H1 (cell line): ENCODE measurements at regions not wholly inside any gene's neighbourhood (a gene's known extent, or its start where the extent isn't known, plus 50 kb on each side); places are given as distances from the start of the nearest gene placed in this dataset.

Experiments
- CTCF ChIA-PET: fragments of 300-600 bp; sonication (Branson Sonifier 250); formaldehyde crosslinking; loops from one replicate; lab custom pipeline; 2021; ENCODE audit not compliant: partially characterized antibody; lab: Charles Lee
- POLR2A ChIA-PET: fragments of 300-600 bp; sonication (Branson Sonifier 250); formaldehyde crosslinking; loops from one replicate; lab custom pipeline; 2021; ENCODE audit warnings: inconsistent platforms; ENCODE audit not compliant: partially characterized antibody; lab: Charles Lee
- DNase-seq, 2 experiments: peaks; one replicate each; pipeline versions ENCODE4 v3.0.0 to v3.0.0-alpha.2; 2010 to 2022; ENCODE audit warnings: low spot score in 2 of 2, low read depth in 1 of 2, mixed read lengths in 1 of 2
- FAIRE-seq: peaks from 2 replicates; lab custom pipeline; 2011; peaks lifted over from hg19 to GRCh38; lab: Jason Lieb, UNC
- H2AFZ ChIP-seq: 2 replicates; pipeline ENCODE4 v1.8.1; 2012; ENCODE audit warnings: low read length, inconsistent platforms
- H2AK5ac ChIP-seq: 2 replicates; pipeline ENCODE4 v1.6.1; 2013; ENCODE audit warnings: low read depth, low read length
- H2BK120ac ChIP-seq: replicated peaks from 2 replicates; pipeline ENCODE3; 2013; ENCODE audit warnings: low read depth, low read length, inconsistent platforms
- H2BK12ac ChIP-seq: 2 replicates; pipeline ENCODE4 v1.6.1; 2013; ENCODE audit warnings: low read depth, low read length
- H2BK15ac ChIP-seq: 2 replicates; pipeline ENCODE4 v1.6.1; 2013; ENCODE audit warnings: low read length
- H2BK20ac ChIP-seq: 2 replicates; pipeline ENCODE4 v1.6.1; 2013; ENCODE audit warnings: low read length
- H2BK5ac ChIP-seq: 2 replicates; pipeline ENCODE4 v1.6.1; 2013; ENCODE audit warnings: low read depth, low read length
- H3K14ac ChIP-seq: 2 replicates; pipeline ENCODE4 v1.6.1; 2013; ENCODE audit warnings: inconsistent platforms; ENCODE audit not compliant: insufficient read length
- H3K18ac ChIP-seq: 2 replicates; pipeline ENCODE4 v1.6.1; 2013; ENCODE audit warnings: low read length; ENCODE audit errors: extremely low read depth
- H3K23ac ChIP-seq: 2 replicates; pipeline ENCODE4 v1.6.1; 2013; ENCODE audit warnings: inconsistent platforms; ENCODE audit not compliant: insufficient read length
- H3K23me2 ChIP-seq: 2 replicates; pipeline ENCODE4 v1.6.1; 2013; ENCODE audit warnings: low read depth, low read length
- H3K27ac ChIP-seq: 2 replicates; pipeline ENCODE4 v1.6.1; 2011; ENCODE audit warnings: low read depth, low read length, inconsistent platforms
- H3K27me3 ChIP-seq, 4 experiments: replicated peaks in 1 of 4; 1 replicate in 1 of 4; 2 replicates in 3 of 4; pipeline versions ENCODE4 v1.6.1 to v1.8.1; 2011 to 2013; ENCODE audit warnings: low read length in 3 of 4, mild to moderate bottlenecking in 3 of 4, inconsistent platforms in 2 of 4, mixed read lengths in 2 of 4, moderate library complexity in 1 of 4; ENCODE audit not compliant: control insufficient read depth in 3 of 4, insufficient read depth in 3 of 4; ENCODE audit errors: extremely low read depth in 1 of 4
- H3K36me3 ChIP-seq, 4 experiments: 2 replicates each; pipeline versions ENCODE4 v1.6.1 to v1.8.1; 2011 to 2013; ENCODE audit warnings: mild to moderate bottlenecking in 4 of 4, low read length in 3 of 4, moderate library complexity in 2 of 4, control low read depth in 1 of 4, inconsistent platforms in 1 of 4; ENCODE audit not compliant: insufficient read depth in 4 of 4, control insufficient read depth in 2 of 4
- H3K4ac ChIP-seq: replicated peaks from 2 replicates; pipeline ENCODE3; 2013; ENCODE audit warnings: low read length, low read depth, mixed read lengths, inconsistent platforms; ENCODE audit not compliant: insufficient read length
- H3K4me1 ChIP-seq, 4 experiments: replicated peaks in 1 of 4; 1 replicate in 1 of 4; 2 replicates in 3 of 4; pipeline versions ENCODE4 v1.6.1 to v1.8.1; 2011 to 2013; ENCODE audit warnings: low read length in 3 of 4, inconsistent platforms in 2 of 4, mixed read lengths in 1 of 4; ENCODE audit not compliant: insufficient read depth in 4 of 4, control insufficient read depth in 3 of 4
- H3K4me2 ChIP-seq, 2 experiments: 2 replicates each; pipeline versions ENCODE4 v1.6.1 to v1.8.1; 2011 to 2013; ENCODE audit warnings: low read depth in 2 of 2, low read length in 2 of 2, control low read depth in 1 of 2, inconsistent platforms in 1 of 2, mild to moderate bottlenecking in 1 of 2; ENCODE audit not compliant: insufficient read depth in 1 of 2
- H3K4me3 ChIP-seq, 4 experiments: fragments of 200-600, 300-600 bp in 1 of 4; sonication (generic), shearing (Covaris generic), sonication (Bioruptor Twin) in 1 of 4; 2 replicates each; pipeline versions ENCODE4 v1.5.1 to v1.8.1; 2011 to 2016; ENCODE audit warnings: low read length in 4 of 4, low read depth in 3 of 4, control low read depth in 2 of 4, inconsistent platforms in 2 of 4, mild to moderate bottlenecking in 2 of 4, mixed read lengths in 1 of 4, moderate library complexity in 1 of 4; ENCODE audit not compliant: insufficient read depth in 2 of 4; ENCODE audit errors: extremely low read depth in 1 of 4
- H3K56ac ChIP-seq: replicated peaks from 2 replicates; pipeline ENCODE3; 2013; ENCODE audit warnings: low read depth, mild to moderate bottlenecking, mixed read lengths, low read length, inconsistent platforms; ENCODE audit not compliant: insufficient read length
- H3K79me1 ChIP-seq: 2 replicates; pipeline ENCODE4 v1.6.1; 2013; ENCODE audit warnings: low read depth, low read length, control low read depth
- H3K79me2 ChIP-seq, 2 experiments: 2 replicates each; pipeline versions ENCODE4 v1.6.1 to v1.8.1; 2012 to 2013; ENCODE audit warnings: low read length in 2 of 2, mild to moderate bottlenecking in 2 of 2, inconsistent platforms in 1 of 2; ENCODE audit not compliant: insufficient read depth in 2 of 2, control insufficient read depth in 1 of 2
- H3K9ac ChIP-seq, 4 experiments: replicated peaks in 1 of 4; 1 replicate in 1 of 4; 2 replicates in 3 of 4; pipeline versions ENCODE4 v1.6.1 to v1.8.1; 2011 to 2013; ENCODE audit warnings: low read depth in 3 of 4, low read length in 3 of 4, control low read depth in 2 of 4, mild to moderate bottlenecking in 2 of 4, moderate library complexity in 2 of 4, inconsistent platforms in 1 of 4; ENCODE audit errors: extremely low read depth in 1 of 4
- H3K9me3 ChIP-seq, 2 experiments: 2 replicates each; pipeline versions ENCODE4 v1.6.1 to v1.8.1; 2012 to 2013; ENCODE audit warnings: mild to moderate bottlenecking in 2 of 2, moderate library complexity in 2 of 2, control low read depth in 1 of 2, inconsistent platforms in 1 of 2, low read depth in 1 of 2, low read length in 1 of 2, mixed read lengths in 1 of 2; ENCODE audit not compliant: insufficient read depth in 2 of 2
- H4K20me1 ChIP-seq, 2 experiments: replicated peaks in 1 of 2; 2 replicates each; pipeline versions ENCODE3 to v1.8.1; 2011 to 2013; ENCODE audit warnings: inconsistent platforms in 2 of 2, low read length in 2 of 2, mild to moderate bottlenecking in 1 of 2; ENCODE audit not compliant: insufficient read depth in 2 of 2, control insufficient read depth in 1 of 2
- H4K5ac ChIP-seq: 2 replicates; pipeline ENCODE4 v1.6.1; 2013; ENCODE audit warnings: low read length, low read depth, mixed read lengths, inconsistent platforms; ENCODE audit not compliant: insufficient read length
- H4K8ac ChIP-seq: 2 replicates; pipeline ENCODE4 v1.8.0; 2013; ENCODE audit warnings: mild to moderate bottlenecking, moderate library complexity, low read length, inconsistent platforms; ENCODE audit not compliant: insufficient read depth; ENCODE audit errors: extremely low read depth
- H4K91ac ChIP-seq: replicated peaks from 2 replicates; pipeline ENCODE3; 2013; ENCODE audit warnings: low read length, mixed read lengths, inconsistent platforms; ENCODE audit not compliant: insufficient read length
- BRCA1 ChIP-seq: IDR thresholded peaks from 2 replicates; pipeline ENCODE4 v1.6.1; 2012; ENCODE audit warnings: low read depth, low read length, improper control_type of control experiment
- CTBP2 ChIP-seq: IDR thresholded peaks from 2 replicates; pipeline ENCODE4 v1.7.0; 2011; ENCODE audit warnings: borderline replicate concordance, mild to moderate bottlenecking, moderate library complexity, mixed read lengths, low read length; ENCODE audit not compliant: insufficient read depth, insufficient read length
- EZH2 ChIP-seq: fragments of 200-600 bp; sonication (generic); IDR thresholded peaks from 2 replicates; pipeline ENCODE4 v1.7.1; 2012; ENCODE audit warnings: low read depth, mild to moderate bottlenecking, moderate library complexity, low read length, inconsistent platforms; ENCODE audit not compliant: severe bottlenecking
- GABPA ChIP-seq: IDR thresholded peaks from 2 replicates; pipeline ENCODE4 v1.6.1; 2011; ENCODE audit warnings: mild to moderate bottlenecking, low read length, moderate library complexity, borderline replicate concordance; ENCODE audit not compliant: insufficient read depth
- NRF1 ChIP-seq: IDR thresholded peaks from 2 replicates; pipeline ENCODE4 v1.6.1; 2011; ENCODE audit warnings: mild to moderate bottlenecking, low read depth, low read length, improper control_type of control experiment
- TAF1 ChIP-seq: IDR thresholded peaks from 2 replicates; pipeline ENCODE4 v1.6.1; 2011; ENCODE audit warnings: mild to moderate bottlenecking, low read depth, low read length
- WGBS, 2 experiments: shearing (Covaris generic) in 1 of 2; methylation state at CpG; one replicate each; pipeline versions ENCODE4 v1.1.6 to v1.1.7; 2013 to 2015; ENCODE audit warnings: low lambda C conversion rate in 2 of 2, mixed read lengths in 2 of 2, inconsistent platforms in 1 of 2, low coverage in 1 of 2, missing lambda C conversion rate in 1 of 2; ENCODE audit not compliant: insufficient replicate concordance in 2 of 2, insufficient coverage in 1 of 2, insufficient read length in 1 of 2; ENCODE audit errors: extremely low coverage in 1 of 2, missing lambda C conversion rate in 1 of 2; 5-methylcytosine and 5-hydroxymethylcytosine counted together

DNA sequence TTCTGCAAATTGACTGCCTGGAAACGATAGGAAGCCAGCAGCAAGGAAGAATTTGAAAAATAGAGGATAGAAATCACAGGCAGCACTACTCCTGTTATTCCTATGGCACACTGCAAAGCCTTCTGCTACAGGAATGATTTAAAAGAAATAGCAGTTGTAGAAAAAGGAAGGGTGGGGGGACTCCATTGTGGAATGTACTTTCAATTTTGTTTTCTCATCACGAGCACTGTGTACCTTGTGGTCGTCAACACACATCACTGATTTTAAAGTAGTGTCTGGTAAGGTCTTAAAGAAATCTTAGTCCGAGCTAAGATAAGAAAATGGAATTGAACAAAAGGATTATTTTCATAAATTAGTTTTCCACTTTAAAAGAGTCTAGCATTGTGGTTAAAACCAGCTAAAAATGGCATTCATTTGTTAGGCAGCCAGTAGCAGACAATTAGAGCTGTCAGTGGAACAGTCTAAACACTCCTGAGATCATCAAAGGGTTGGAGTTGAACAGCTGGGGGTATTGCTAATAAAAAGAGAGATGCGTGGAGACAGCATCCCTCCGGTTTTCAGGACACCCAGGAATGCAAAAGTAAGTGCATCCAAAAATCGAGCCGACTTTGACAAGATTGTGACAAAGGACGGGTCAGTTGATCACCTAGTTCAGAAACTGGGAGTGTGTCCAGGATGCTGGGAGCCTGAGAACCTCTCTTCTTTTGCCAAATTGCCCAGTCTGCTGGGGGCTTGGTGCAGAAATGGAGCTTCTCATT, 97.8 kb upstream of the WWC1 start:
- Histone ChIP-seq H2BK12ac (no peak overlapping the region), H2BK15ac (no peak overlapping the region), H3K18ac (no peak overlapping the region), H4K20me1 (no peaks in the 10 kb centered on the region), H3K4me2 (no peak overlapping the region), H3K79me2 (no peaks in the 10 kb centered on the region)
- CTCF ChIA-PET, result interaction anchor here (1.0 to 3.0 kb wide), 3 partner anchors 12 to 79 kb away, joined by 3 to 8 read pairs (median 3); no protein-coding TSS in a partner anchor
- no peak for TF ChIP-seq NRF1
- no peak for TF ChIP-seq BRCA1
- no peak for TF ChIP-seq GABPA
- TF ChIP-seq CTBP2, result no peak
- no peak for TF ChIP-seq EZH2
- no peak for TF ChIP-seq TAF1
- TF ChIP-seq, all 59 proteins: peak for 0
- Histone ChIP-seq H3K56ac (no peak overlapping the region), H2AK5ac (no peak overlapping the region), H3K23me2 (no peaks in the 10 kb centered on the region; the same call in 1 of the 2 replicates), H3K14ac (no peak overlapping the region), H3K79me1 (no peaks in the 10 kb centered on the region), H3K4me1 (no peaks in the 10 kb centered on the region), H3K9me3 (no peaks in the 10 kb centered on the region), H3K4me3 (no peak overlapping the region), H3K9ac (no peak overlapping the region), H3K4ac (no peak overlapping the region), H3K36me3 (no peaks in the 10 kb centered on the region), H2AFZ (no peak overlapping the region), H4K8ac (no peak overlapping the region), H4K91ac (no peak overlapping the region), H4K5ac (no peak overlapping the region), H2BK20ac (no peak overlapping the region), H3K23ac (no peak overlapping the region), H2BK120ac (no peak overlapping the region), H3K27me3 (no peaks in the 10 kb centered on the region), H3K27ac (no peak overlapping the region), H2BK5ac (no peak overlapping the region)
- POLR2A ChIA-PET, result no interaction called here
- FAIRE-seq, result no peak
- DNase-seq, result no peak
- WGBS, 2 experiments, result 73% methylated on average over 9 of the region's 9 CpGs; no CpG with 5 or more reads in 1 of the 2 experiments
